ENCODE measurements at regions not wholly inside any gene's neighbourhood (a gene's known extent, or its start where the extent isn't known, plus 50 kb on each side); places are given as distances from the start of the nearest gene placed in this dataset.

DNA sequence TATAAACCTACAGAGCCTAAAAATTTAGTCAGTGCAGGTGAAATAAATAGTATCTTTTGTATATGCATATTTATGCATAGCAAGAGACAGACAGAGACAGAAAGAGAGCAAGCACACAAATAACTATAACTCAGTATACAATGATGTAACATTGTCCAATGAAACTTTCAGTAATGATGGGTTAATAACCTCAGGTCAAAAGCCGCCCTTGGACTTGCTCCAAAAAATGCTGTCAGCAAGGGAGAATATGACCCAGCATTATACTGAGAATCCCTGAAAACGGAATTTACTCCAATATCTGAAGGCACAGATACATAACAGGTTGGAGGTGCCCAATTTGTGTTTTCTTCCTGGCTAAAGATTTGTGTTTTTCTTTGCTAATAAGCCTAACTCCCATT is 590.6 kb upstream of the NOX3 start:
- no peak for TF ChIP-seq POLR2A (IDR thresholded peaks at IDR 0.05)
- TF ChIP-seq, protein P1, sequence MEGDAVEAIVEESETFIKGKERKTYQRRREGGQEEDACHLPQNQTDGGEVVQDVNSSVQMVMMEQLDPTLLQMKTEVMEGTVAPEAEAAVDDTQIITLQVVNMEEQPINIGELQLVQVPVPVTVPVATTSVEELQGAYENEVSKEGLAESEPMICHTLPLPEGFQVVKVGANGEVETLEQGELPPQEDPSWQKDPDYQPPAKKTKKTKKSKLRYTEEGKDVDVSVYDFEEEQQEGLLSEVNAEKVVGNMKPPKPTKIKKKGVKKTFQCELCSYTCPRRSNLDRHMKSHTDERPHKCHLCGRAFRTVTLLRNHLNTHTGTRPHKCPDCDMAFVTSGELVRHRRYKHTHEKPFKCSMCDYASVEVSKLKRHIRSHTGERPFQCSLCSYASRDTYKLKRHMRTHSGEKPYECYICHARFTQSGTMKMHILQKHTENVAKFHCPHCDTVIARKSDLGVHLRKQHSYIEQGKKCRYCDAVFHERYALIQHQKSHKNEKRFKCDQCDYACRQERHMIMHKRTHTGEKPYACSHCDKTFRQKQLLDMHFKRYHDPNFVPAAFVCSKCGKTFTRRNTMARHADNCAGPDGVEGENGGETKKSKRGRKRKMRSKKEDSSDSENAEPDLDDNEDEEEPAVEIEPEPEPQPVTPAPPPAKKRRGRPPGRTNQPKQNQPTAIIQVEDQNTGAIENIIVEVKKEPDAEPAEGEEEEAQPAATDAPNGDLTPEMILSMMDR (IDR thresholded peaks at IDR 0.05), result no peak
- no peak for TF ChIP-seq EP300 (IDR thresholded peaks at IDR 0.05; ENCODE audit: low read depth)
- TF ChIP-seq POLR2AphosphoS5 (IDR thresholded peaks at IDR 0.05), result no peak
